B cell (primary cell): ENCODE measurements at regions not wholly inside any gene's neighbourhood (a gene's known extent, or its start where the extent isn't known, plus 50 kb on each side); places are given as distances from the start of the nearest gene placed in this dataset.

Experiments
- ATAC-seq: fragments of 200-7000 bp; cut with Tn5 transposase; one replicate; pipeline ENCODE4 v1.10.0; 2021; ENCODE audit warnings: low read depth, mild to moderate bottlenecking, moderate number of reproducible peaks, moderate library complexity
- CTCF ChIA-PET: fragments of 350-600 bp; sonication (Branson Sonifier 250); formaldehyde crosslinking; loops from one replicate; lab custom pipeline; 2021; ENCODE audit warnings: antibody characterized with exemption, inconsistent platforms; lab: Charles Lee
- POLR2A ChIA-PET: fragments of 350-600 bp; sonication (Branson Sonifier 250); formaldehyde crosslinking; loops from one replicate; lab custom pipeline; 2021; ENCODE audit warnings: antibody characterized with exemption; lab: Charles Lee
- DNase-seq: peaks from one replicate; pipeline ENCODE4 v3.0.0; 2013
- H2AFZ ChIP-seq: 2 replicates; pipeline ENCODE4 v1.6.1; 2012; ENCODE audit warnings: mild to moderate bottlenecking, low read depth, low read length; ENCODE audit not compliant: insufficient read depth, poor library complexity, severe bottlenecking
- H3K27ac ChIP-seq, 2 donors: 1 replicate in 1 of 2; 2 replicates in 1 of 2; pipeline ENCODE4 v1.5.1; 2012 to 2013; ENCODE audit warnings: low read length in 2 of 2, mild to moderate bottlenecking in 2 of 2, moderate library complexity in 1 of 2
- H3K27me3 ChIP-seq, 4 experiments: fragments of 200-600 bp in 1 of 4; sonication (generic) in 1 of 4; replicated peaks in 1 of 4; 1 replicate in 2 of 4; 2 replicates in 2 of 4; pipeline versions ENCODE4 v1.6.1 to v1.7.0; 2013 to 2016; ENCODE audit warnings: low read length in 3 of 4, mild to moderate bottlenecking in 2 of 4, mixed read lengths in 1 of 4, moderate library complexity in 1 of 4; ENCODE audit not compliant: insufficient read depth in 4 of 4, control insufficient read depth in 3 of 4; ENCODE audit errors: control extremely low read depth in 1 of 4
- H3K36me3 ChIP-seq, 2 experiments: replicated peaks in 1 of 2; 1 replicate in 1 of 2; 2 replicates in 1 of 2; pipeline versions ENCODE4 v1.6.1 to v1.7.1; 2013; ENCODE audit warnings: low read length in 1 of 2; ENCODE audit not compliant: insufficient read depth in 2 of 2, control insufficient read depth in 1 of 2; ENCODE audit errors: control extremely low read depth in 1 of 2, extremely low read depth in 1 of 2
- H3K4me1 ChIP-seq, 2 donors: fragments of 200-600 bp in 1 of 2; sonication (generic) in 1 of 2; 1 replicate in 1 of 2; 2 replicates in 1 of 2; pipeline versions ENCODE4 v1.5.1 to v1.6.1; 2013 to 2017; ENCODE audit warnings: low read length in 2 of 2; ENCODE audit not compliant: control insufficient read depth in 2 of 2, insufficient read depth in 2 of 2
- H3K4me2 ChIP-seq: replicated peaks from 2 replicates; pipeline ENCODE3; 2012; ENCODE audit warnings: mild to moderate bottlenecking, low read depth, low read length; ENCODE audit not compliant: poor library complexity, severe bottlenecking
- H3K4me3 ChIP-seq, 5 experiments: fragments of 200-600 bp in 1 of 5; sonication (generic) in 1 of 5; 1 replicate in 3 of 5; 2 replicates in 2 of 5; pipeline versions ENCODE4 v1.5.1 to v1.7.0; 2011 to 2016; ENCODE audit warnings: low read length in 4 of 5, mild to moderate bottlenecking in 4 of 5, low read depth in 2 of 5, control low read depth in 1 of 5, moderate library complexity in 1 of 5; ENCODE audit not compliant: insufficient read depth in 1 of 5; ENCODE audit errors: control extremely low read depth in 1 of 5, extremely low read depth in 1 of 5
- H3K79me2 ChIP-seq: fragments of 200-600 bp; sonication (generic); one replicate; pipeline ENCODE4 v1.6.0; 2016; ENCODE audit warnings: low read length; ENCODE audit not compliant: control insufficient read depth, insufficient read depth
- H3K9ac ChIP-seq: fragments of 200-600 bp; sonication (generic); 2 replicates; pipeline ENCODE4 v1.6.1; 2017; ENCODE audit warnings: mild to moderate bottlenecking, low read length, moderate library complexity
- H3K9me3 ChIP-seq, 3 donors: one replicate each; pipeline versions ENCODE4 v1.6.1 to v1.7.1; 2013; ENCODE audit warnings: low read length in 2 of 3; ENCODE audit not compliant: control insufficient read depth in 2 of 3, insufficient read depth in 1 of 3; ENCODE audit errors: control extremely low read depth in 1 of 3
- H4K20me1 ChIP-seq: 2 replicates; pipeline ENCODE4 v1.6.0; 2012; ENCODE audit warnings: mild to moderate bottlenecking, low read length; ENCODE audit not compliant: insufficient read depth, control insufficient read depth, poor library complexity, severe bottlenecking
- H3K27ac Mint-ChIP-seq: one replicate; pipeline ENCODE4 v1.8.0; 2021; ENCODE audit warnings: mixed read lengths
- H3K27me3 Mint-ChIP-seq: one replicate; pipeline ENCODE4 v1.8.0; 2021; ENCODE audit warnings: mixed read lengths
- H3K4me1 Mint-ChIP-seq: one replicate; pipeline ENCODE4 v1.8.0; 2021; ENCODE audit warnings: mixed read lengths
- H3K4me3 Mint-ChIP-seq: one replicate; pipeline ENCODE4 v1.8.0; 2021; ENCODE audit warnings: mixed read lengths
- H3K9me3 Mint-ChIP-seq: one replicate; pipeline ENCODE4 v1.8.0; 2022; ENCODE audit warnings: mixed read lengths; ENCODE audit not compliant: insufficient read depth
- CTCF ChIP-seq: fragments of 200-600 bp; IDR thresholded peaks from one replicate; pipeline ENCODE4 v1.8.0; 2022; ENCODE audit warnings: antibody characterized with exemption, mild to moderate bottlenecking
- EZH2 ChIP-seq: IDR thresholded peaks from 2 replicates; pipeline ENCODE4 v1.6.1; 2012; ENCODE audit warnings: borderline replicate concordance, low read depth, mild to moderate bottlenecking, moderate library complexity, low read length; ENCODE audit not compliant: insufficient read depth, poor library complexity, severe bottlenecking
- WGBS: methylation state at CpG from one replicate; pipeline ENCODE4 v1.1.5; 2013; ENCODE audit warnings: missing lambda C conversion rate; ENCODE audit not compliant: insufficient coverage; 5-methylcytosine and 5-hydroxymethylcytosine counted together
- intact Hi-C: fragments of 100-400 bp; cut with micrococcal nuclease; formaldehyde crosslinking; loops from one replicate; pipeline ENCODE4 v1.10.0; 2022

GRCh38 chr7:10568891-10569290 lies 404.8 kb upstream of the PHF14 start:
- Histone ChIP-seq H3K9ac (no peak overlapping the region), H3K27ac (no peak overlapping the region), H3K4me1 (no peaks in the 10 kb centered on the region), H3K36me3 (no peaks in the 10 kb centered on the region), H3K27me3 (no peaks in the 10 kb centered on the region), H3K4me3 (no peak overlapping the region), H2AFZ (no peak overlapping the region), H3K4me2 (no peak overlapping the region), H4K20me1 (no peaks in the 10 kb centered on the region), H3K9me3 (no peaks in the 10 kb centered on the region), H3K79me2 (no peaks in the 10 kb centered on the region)
- no peaks in the 10 kb centered on the region for H3K4me1 Mint-ChIP-seq
- TF ChIP-seq EZH2 (no peak), CTCF (no peak)
- H3K27ac Mint-ChIP-seq, result no peak overlapping the region
- no peak overlapping the region for H3K4me3 Mint-ChIP-seq
- no peak for DNase-seq
- intact Hi-C loops, result no loop called here
- H3K27me3 Mint-ChIP-seq, result no peaks in the 10 kb centered on the region
- no peak for ATAC-seq
- no peaks in the 10 kb centered on the region for H3K9me3 Mint-ChIP-seq
- ChIA-PET CTCF (no interaction called here), POLR2A (no interaction called here)

DNA sequence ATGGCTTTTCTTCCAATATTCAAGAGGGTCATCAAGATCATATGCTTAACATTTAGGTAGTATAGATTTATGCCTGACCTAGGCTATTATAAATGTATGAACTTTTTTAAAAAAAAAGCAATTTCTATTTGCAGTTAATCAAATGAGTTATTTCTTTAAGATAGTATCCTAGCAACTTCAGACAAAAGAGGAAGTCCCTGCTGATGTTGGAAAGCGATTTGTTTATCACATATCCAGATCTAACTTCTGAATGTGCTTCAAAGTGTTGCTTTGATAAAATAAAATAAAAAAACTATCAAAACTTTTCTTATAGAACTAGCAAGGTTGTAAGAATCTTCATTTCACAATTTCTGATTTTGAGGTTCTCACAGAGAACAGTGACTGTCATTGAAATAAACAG lies 401.9 kb upstream of the PHF14 start:
- H3K4me1 Mint-ChIP-seq, result no peaks in the 10 kb centered on the region
- CTCF ChIA-PET, result no interaction called here
- Histone ChIP-seq H3K9ac (no peak overlapping the region), H3K79me2 (no peaks in the 10 kb centered on the region), H3K9me3 (no peaks in the 10 kb centered on the region), H2AFZ (no peak overlapping the region), H3K27ac (no peak overlapping the region), H3K4me2 (no peak overlapping the region), H3K27me3 (no peaks in the 10 kb centered on the region), H3K4me1 (no peaks in the 10 kb centered on the region), H4K20me1 (no peaks in the 10 kb centered on the region), H3K4me3 (no peak overlapping the region), H3K36me3 (no peaks in the 10 kb centered on the region)
- no peaks in the 10 kb centered on the region for H3K27me3 Mint-ChIP-seq
- intact Hi-C loops, result no loop called here
- no peak overlapping the region for H3K4me3 Mint-ChIP-seq
- no peak overlapping the region for H3K27ac Mint-ChIP-seq
- no peaks in the 10 kb centered on the region for H3K9me3 Mint-ChIP-seq
- TF ChIP-seq CTCF (no peak), EZH2 (no peak)
- no peak for DNase-seq
- POLR2A ChIA-PET, result no interaction called here
- ATAC-seq, result no peak
- WGBS, result no CpG with 5 or more reads among the region's 1 CpG
